ENCODE measurements at regions not wholly inside any gene's neighbourhood (a gene's known extent, or its start where the extent isn't known, plus 50 kb on each side); places are given as distances from the start of the nearest gene placed in this dataset.

- no peak for TF ChIP-seq HMGN3 (IDR thresholded peaks at IDR 0.05; ENCODE audit: borderline replicate concordance, extremely low read depth, insufficient read length, low read depth, low read length)
- no peak for TF ChIP-seq CREBBP (IDR thresholded peaks at IDR 0.05; ENCODE audit: low read depth, low read length)
- no peak for TF ChIP-seq JUN (IDR thresholded peaks at IDR 0.05; ENCODE audit: borderline replicate concordance, low read depth, low read length)
- no peak for TF ChIP-seq JUN (CRISPR knock-in tag; IDR thresholded peaks at IDR 0.05; ENCODE audit: borderline replicate concordance)
- no peak for TF ChIP-seq E2F1 (CRISPR knock-in tag; IDR thresholded peaks at IDR 0.05)
- no peak for TF ChIP-seq ZNF589 (CRISPR knock-in tag; IDR thresholded peaks at IDR 0.05; ENCODE audit: low read depth)
Measured at GRCh38 chr12:38480594-38480993, 164.0 kb downstream of the ALG10B start (continued).

GRCh38 chr12:38484821-38485449 is 168.4 kb downstream of the ALG10B start:
- WGBS (ENCODE audit: insufficient coverage, low coverage, missing lambda C conversion rate): 0% methylated on average over 2 of the region's 2 CpGs
- no TSS peak for BruUV-seq (replicated peaks)
- in situ Hi-C loops (cut with MboI) (no loop called here), intact Hi-C loops (cut with micrococcal nuclease) (no loop called here)
- no peaks in the 10 kb centered on the region for H3K9me1 ChIP-seq (ENCODE audit: control insufficient read depth, insufficient read depth, low read length)
- ATAC-seq: no peak
- ChIA-PET POLR2A (no interaction called here), CTCF (ENCODE audit: low intra/inter-chr PET ratio) (no interaction called here)
- H3K36me3 ChIP-seq (ENCODE audit: control insufficient read depth, insufficient read depth, low read length): no peaks in the 10 kb centered on the region
- H3K4me2 ChIP-seq (ENCODE audit: insufficient read depth, low read length): no peak overlapping the region
- H3K4me1 ChIP-seq (replicated peaks in 1 of 2; ENCODE audit: control insufficient read depth in 2 of 2, insufficient read depth in 2 of 2, low read length in 2 of 2): no peaks in the 10 kb centered on the region
- no peak overlapping the region for H2AFZ ChIP-seq (ENCODE audit: low read depth, low read length)
- no peak overlapping the region for H3K27ac ChIP-seq (ENCODE audit: extremely low read depth, low read depth, low read length)
- no peaks in the 10 kb centered on the region for H3K79me2 ChIP-seq (ENCODE audit: control insufficient read depth, insufficient read depth, low read length)
- H3K27me3 ChIP-seq (ENCODE audit: control insufficient read depth in 2 of 2, insufficient read depth in 2 of 2, low read length in 2 of 2): no peaks in the 10 kb centered on the region
- H3K9me3 ChIP-seq (replicated peaks; ENCODE audit: control insufficient read depth, insufficient read depth, low read depth, low read length): no peaks in the 10 kb centered on the region
- DNase-seq (ENCODE audit: extremely low read depth in 1 of 4, low spot score in 3 of 4): no peak
- H3K4me3 ChIP-seq: no peak overlapping the region
- no peak overlapping the region for H3K9ac ChIP-seq (ENCODE audit: insufficient read depth in 1 of 2, low read depth in 2 of 2, low read length in 2 of 2)
- H4K20me1 ChIP-seq (replicated peaks; ENCODE audit: control insufficient read depth, insufficient read depth, low read length): no peaks in the 10 kb centered on the region
- FAIRE-seq: no peak
- TF ChIP-seq ZBED1 (IDR thresholded peaks at IDR 0.05) (no peak), RAD21 (CRISPR knock-in tag; conservative IDR thresholded peaks at IDR 0.05 in 1 of 2, IDR thresholded peaks at IDR 0.05 in 1 of 2) (no peak), SAFB (IDR thresholded peaks at IDR 0.05; ENCODE audit: borderline replicate concordance, low read depth, low read length) (no peak), PHF8 (IDR thresholded peaks at IDR 0.05; ENCODE audit: borderline replicate concordance, low read length) (no peak), NFIC (IDR thresholded peaks at IDR 0.05) (no peak), CBFA2T2 (conservative IDR thresholded peaks at IDR 0.05) (no peak), PPARD (CRISPR knock-in tag; IDR thresholded peaks at IDR 0.05) (no peak), MXI1 (IDR thresholded peaks at IDR 0.05; ENCODE audit: low read depth, low read length) (no peak), USF1 (CRISPR knock-in tag; IDR thresholded peaks at IDR 0.05) (no peak), IRF2 (CRISPR knock-in tag; IDR thresholded peaks at IDR 0.05) (no peak), OTX1 (CRISPR knock-in tag; IDR thresholded peaks at IDR 0.05) (no peak), POLR2H (tag; IDR thresholded peaks at IDR 0.05; ENCODE audit: low read depth) (no peak), ZNF143 (CRISPR knock-in tag; IDR thresholded peaks at IDR 0.05) (no peak), ETS1 (conservative IDR thresholded peaks at IDR 0.05; ENCODE audit: control insufficient read depth, low read depth, low read length) (no peak)
